ENCODE measurements at regions not wholly inside any gene's neighbourhood (a gene's known extent, or its start where the extent isn't known, plus 50 kb on each side); places are given as distances from the start of the nearest gene placed in this dataset.

DNA sequence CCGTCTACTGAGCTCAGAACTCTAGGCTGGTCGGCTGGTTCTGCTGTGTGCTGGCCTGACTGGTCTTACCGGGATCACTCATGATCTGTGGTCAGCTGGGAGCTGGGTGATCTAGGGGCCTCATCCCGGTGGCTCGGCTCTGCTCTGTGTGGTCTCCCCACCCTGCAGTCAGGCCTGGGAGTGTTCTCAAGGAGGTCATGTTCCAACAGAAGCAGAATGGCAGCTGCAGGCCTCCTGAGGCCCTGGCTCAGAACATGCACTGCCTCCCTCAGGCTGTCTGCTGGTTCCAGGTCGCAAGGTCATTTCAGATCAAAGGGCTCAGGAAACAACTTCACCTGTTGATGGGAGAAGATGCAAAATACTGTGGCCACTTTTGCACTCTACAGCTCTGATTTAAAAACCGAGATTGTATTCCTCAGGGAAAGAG is 81.1 kb upstream of the RFX8 start:
- Histone ChIP-seq H3K27me3 (ENCODE audit: insufficient read depth, low read length) (no peaks in the 10 kb centered on the region), H3K4me3 (replicated peaks in 1 of 2; ENCODE audit: low read depth in 1 of 2, low read length in 2 of 2) (no peak overlapping the region), H4K20me1 (ENCODE audit: insufficient read depth) (no peaks in the 10 kb centered on the region), H3K36me3 (ENCODE audit: control insufficient read depth in 1 of 2, insufficient read depth in 2 of 2, low read length in 2 of 2) (no peaks in the 10 kb centered on the region), H3K79me2 (ENCODE audit: insufficient read depth, low read length) (no peaks in the 10 kb centered on the region), H3K4me2 (ENCODE audit: low read length) (no peak overlapping the region), H3K27ac (ENCODE audit: low read depth, low read length) (no peak overlapping the region), H3K9me3 (ENCODE audit: control insufficient read depth in 1 of 2, insufficient read depth in 1 of 2, low read depth in 1 of 2, low read length in 2 of 2) (no peaks in the 10 kb centered on the region), H3K9me2 (ENCODE audit: insufficient read depth) (no peaks in the 10 kb centered on the region), H3K4me1 (ENCODE audit: control insufficient read depth in 1 of 2, insufficient read depth in 2 of 2, low read length in 2 of 2) (no peaks in the 10 kb centered on the region), H3K9ac (ENCODE audit: low read length) (no peak overlapping the region), H2AFZ (ENCODE audit: low read depth, low read length, poor library complexity, severe bottlenecking) (no peak overlapping the region)
- ATAC-seq (no peak), DNase-seq (ENCODE audit: low read depth, low spot score) (no peak)
- TF ChIP-seq TCF7L2 (IDR thresholded peaks at IDR 0.05; ENCODE audit: borderline replicate concordance, extremely low read depth, insufficient read depth, insufficient read length) (peak; percentile 46), POLR2A (IDR thresholded peaks at IDR 0.05; ENCODE audit: borderline replicate concordance, extremely low read depth, insufficient read depth, insufficient read length) (no peak)
- intact Hi-C loops (cut with micrococcal nuclease), result no loop called here
- POLR2A ChIA-PET, result no interaction called here
- BruUV-seq (replicated peaks), result no TSS peak
- CTCF ChIA-PET, result no interaction called here
- RAD21 ChIA-PET (ENCODE audit: low non-redundant PET in 1 of 2, low total read pairs in 2 of 2, uncharacterized antibody in 2 of 2, unreplicated experiment in 2 of 2), result no interaction called here

DNA sequence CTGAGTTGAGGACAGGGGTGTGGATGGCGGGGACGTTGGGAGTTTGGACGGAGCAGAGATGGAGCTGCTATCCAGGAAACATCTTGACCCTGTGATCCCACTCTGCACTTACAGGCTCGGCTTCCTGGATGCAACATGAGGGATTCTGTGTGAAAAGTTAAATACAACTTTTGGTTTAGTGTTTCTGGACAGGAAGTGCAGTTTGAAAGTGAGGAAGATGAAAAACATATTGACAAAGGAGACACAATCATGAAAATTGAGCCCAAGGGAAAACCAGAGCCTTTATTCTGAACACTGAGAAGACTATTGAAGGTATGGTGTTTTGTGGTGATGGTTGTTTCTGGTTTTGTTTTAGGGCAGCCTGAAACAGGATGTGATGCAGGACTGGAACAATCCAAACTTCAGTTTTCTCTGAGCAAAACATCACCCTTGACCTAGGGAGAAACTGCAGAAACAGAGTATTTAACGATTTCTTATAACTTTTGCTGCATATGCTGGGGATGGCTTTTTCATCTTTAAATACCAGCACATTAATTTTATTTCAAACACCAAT is 76.5 kb upstream of the RFX8 start:
- H3K4me1 ChIP-seq (ENCODE audit: control insufficient read depth in 1 of 2, insufficient read depth in 2 of 2, low read length in 2 of 2), result peaks cover 3 to 9% of the 10 kb centered on the region in 2 experiments
- DNase-seq (ENCODE audit: low read depth, low spot score) (no peak), ATAC-seq (no peak)
- ChIA-PET CTCF (no interaction called here), POLR2A (no interaction called here), RAD21 (ENCODE audit: low non-redundant PET in 1 of 2, low total read pairs in 2 of 2, uncharacterized antibody in 2 of 2, unreplicated experiment in 2 of 2) (no interaction called here)
- no peaks in the 10 kb centered on the region for H3K79me2 ChIP-seq (ENCODE audit: insufficient read depth, low read length)
- H3K9me3 ChIP-seq (ENCODE audit: control insufficient read depth in 1 of 2, insufficient read depth in 1 of 2, low read depth in 1 of 2, low read length in 2 of 2), result no peaks in the 10 kb centered on the region
- no TSS peak for BruUV-seq (replicated peaks)
- TF ChIP-seq CEBPB (IDR thresholded peaks at IDR 0.05; ENCODE audit: low read depth), result no peak
- TF ChIP-seq POLR2AphosphoS5 (IDR thresholded peaks at IDR 0.05; ENCODE audit: low read depth, low read length), result no peak
- intact Hi-C loops (cut with micrococcal nuclease), result no loop called here
- H3K27ac ChIP-seq (ENCODE audit: low read depth, low read length), result no peak overlapping the region
- no peaks in the 10 kb centered on the region for H3K27me3 ChIP-seq (ENCODE audit: insufficient read depth, low read length)
- no peaks in the 10 kb centered on the region for H3K9me2 ChIP-seq (ENCODE audit: insufficient read depth)
- no peaks in the 10 kb centered on the region for H3K36me3 ChIP-seq (ENCODE audit: control insufficient read depth in 1 of 2, insufficient read depth in 2 of 2, low read length in 2 of 2)
- no peaks in the 10 kb centered on the region for H4K20me1 ChIP-seq (ENCODE audit: insufficient read depth)
- no peak overlapping the region for H3K4me2 ChIP-seq (ENCODE audit: low read length)
- H2AFZ ChIP-seq (ENCODE audit: low read depth, low read length, poor library complexity, severe bottlenecking), result no peak overlapping the region
- H3K9ac ChIP-seq (ENCODE audit: low read length), result no peak overlapping the region
- no peak overlapping the region for H3K4me3 ChIP-seq (replicated peaks in 1 of 2; ENCODE audit: low read depth in 1 of 2, low read length in 2 of 2)

All from HCT116 (cell line).